Neutrophil (primary cell): ENCODE measurements at regions not wholly inside any gene's neighbourhood (a gene's known extent, or its start where the extent isn't known, plus 50 kb on each side); places are given as distances from the start of the nearest gene placed in this dataset.
"Not testable (repeated sequence)": the region's sequence is repeated elsewhere in the genome, so short reads cannot be mapped to it uniquely, and the experiment has no call there.

Experiments used
- H3K27ac ChIP-seq: fragments of 200-600 bp; sonication (generic); 2 replicates; pipeline ENCODE4 v1.5.1; 2016; ENCODE audit warnings: mild to moderate bottlenecking, moderate library complexity
- H3K27me3 ChIP-seq: fragments of 200-600 bp; sonication (generic); 2 replicates; pipeline ENCODE4 v1.6.0; 2016; ENCODE audit warnings: mild to moderate bottlenecking
- H3K36me3 ChIP-seq: fragments of 200-600 bp; sonication (generic); 2 replicates; pipeline ENCODE4 v1.5.1; 2017
- H3K4me1 ChIP-seq, 2 experiments: fragments of 200-600 bp in 1 of 2; sonication (generic) in 1 of 2; 1 replicate in 1 of 2; 2 replicates in 1 of 2; pipeline versions ENCODE4 v1.5.1 to v1.6.1; 2013 to 2016; ENCODE audit warnings: low read depth in 1 of 2, low read length in 1 of 2, mild to moderate bottlenecking in 1 of 2, moderate library complexity in 1 of 2; ENCODE audit not compliant: control insufficient read depth in 1 of 2, insufficient read depth in 1 of 2
- H3K4me3 ChIP-seq, 2 experiments: fragments of 200-600 bp in 1 of 2; sonication (generic) in 1 of 2; 1 replicate in 1 of 2; 2 replicates in 1 of 2; pipeline ENCODE4 v1.5.1; 2013 to 2016; ENCODE audit warnings: low read depth in 1 of 2, low read length in 1 of 2, mild to moderate bottlenecking in 1 of 2, moderate library complexity in 1 of 2
- H3K9me3 ChIP-seq: fragments of 200-600 bp; sonication (generic); 2 replicates; pipeline ENCODE4 v1.5.1; 2016
- CTCF ChIP-seq: fragments of 200-600 bp; sonication (generic); IDR thresholded peaks from 2 replicates; pipeline ENCODE4 v1.5.1; 2016; ENCODE audit warnings: antibody characterized with exemption

- no peak for TF ChIP-seq CTCF
- H3K27me3 ChIP-seq: no peaks in the 10 kb centered on the region
- no peaks in the 10 kb centered on the region for H3K9me3 ChIP-seq
- no peaks in the 10 kb centered on the region for H3K4me1 ChIP-seq
- no peaks in the 10 kb centered on the region for H3K36me3 ChIP-seq
- H3K27ac ChIP-seq: no peak overlapping the region
- no peak overlapping the region for H3K4me3 ChIP-seq
These were observed 223.9 kb downstream of the TLE3 start for GRCh38 chr15:69873807-69874206.

GRCh38 chr15:69874321-69874720, 223.4 kb downstream of the TLE3 start:
- Histone ChIP-seq H3K9me3 (no peaks in the 10 kb centered on the region), H3K27me3 (no peaks in the 10 kb centered on the region), H3K4me1 (no peaks in the 10 kb centered on the region), H3K4me3 (no peak overlapping the region), H3K36me3 (no peaks in the 10 kb centered on the region), H3K27ac (no peak overlapping the region)
- no peak for TF ChIP-seq CTCF

- no peak for TF ChIP-seq CTCF
- Histone ChIP-seq H3K27me3 (no peaks in the 10 kb centered on the region), H3K9me3 (no peaks in the 10 kb centered on the region), H3K36me3 (no peaks in the 10 kb centered on the region), H3K27ac (no peak overlapping the region), H3K4me3 (no peak overlapping the region), H3K4me1 (no peaks in the 10 kb centered on the region)
These were observed 221.4 kb downstream of the TLE3 start for GRCh38 chr15:69876064-69876940.

GRCh38 chr15:69879963-69880362, 217.8 kb downstream of the TLE3 start:
- not testable (repeated sequence) for H3K4me3 ChIP-seq, H3K27me3 ChIP-seq, H3K9me3 ChIP-seq, H3K4me1 ChIP-seq, H3K27ac ChIP-seq, H3K36me3 ChIP-seq

GRCh38 chr15:69880571-69881301, 217.0 kb downstream of the TLE3 start:
- Histone ChIP-seq H3K4me3 (no peak overlapping the region), H3K27ac (no peak overlapping the region), H3K36me3 (no peaks in the 10 kb centered on the region), H3K9me3 (no peaks in the 10 kb centered on the region), H3K4me1 (no peaks in the 10 kb centered on the region), H3K27me3 (peaks cover 7% of the 10 kb centered on the region)
- TF ChIP-seq CTCF: no peak

- Histone ChIP-seq H3K4me3 (no peak overlapping the region), H3K27ac (no peak overlapping the region), H3K4me1 (no peaks in the 10 kb centered on the region), H3K27me3 (peaks cover 13% of the 10 kb centered on the region), H3K9me3 (no peaks in the 10 kb centered on the region), H3K36me3 (no peaks in the 10 kb centered on the region)
- no peak for TF ChIP-seq CTCF
These were observed 216.4 kb downstream of the TLE3 start for GRCh38 chr15:69881302-69881670.
